HepG2 (cell line): ENCODE measurements at regions not wholly inside any gene's neighbourhood (a gene's known extent, or its start where the extent isn't known, plus 50 kb on each side); places are given as distances from the start of the nearest gene placed in this dataset.

Experiments
- ATAC-seq: fragments of 200-7000 bp; cut with Tn5 transposase; 3 replicates; pipeline ENCODE4 v1.9.1; 2020; ENCODE audit warnings: mild to moderate bottlenecking, moderate library complexity
- BruUV-seq: library from RNA; stranded (reverse); fragments of 400-500 nt; replicated peaks from 2 replicates; lab custom pipeline; 2021; lab: Mats Ljungman, UMichigan
- CTCF ChIA-PET: fragments of 300-600 bp; formaldehyde crosslinking; extraction: SDS; loops from one replicate; lab custom pipeline; 2021; ENCODE audit warnings: low total read pairs, inconsistent platforms, low intra/inter-chr PET ratio; lab: Yijun Ruan, JAX
- POLR2A ChIA-PET: fragments of 350-600 bp; sonication (Branson Sonifier 250); formaldehyde crosslinking; loops from one replicate; lab custom pipeline; 2020; ENCODE audit warnings: antibody characterized with exemption, inconsistent platforms; lab: Yijun Ruan, JAX
- DNase-seq: peaks from one replicate; pipeline ENCODE4 v3.0.0-alpha.2; 2015; ENCODE audit warnings: low spot score
- FAIRE-seq: peaks from 3 replicates; lab custom pipeline; 2011; peaks lifted over from hg19 to GRCh38; lab: Jason Lieb, UNC
- H2AFZ ChIP-seq: one replicate; pipeline ENCODE4 v1.6.1; 2011; ENCODE audit warnings: low read length, inconsistent platforms
- H3K27ac ChIP-seq: fragments of 300-600 bp; 3 replicates; pipeline ENCODE4 v1.8.0; 2011; ENCODE audit warnings: mixed run types, mild to moderate bottlenecking, mixed read lengths, low read length, inconsistent platforms; ENCODE audit not compliant: insufficient read depth; ENCODE audit errors: extremely low read length
- H3K27me3 ChIP-seq, 2 experiments: fragments of 200-600 bp in 1 of 2; 2 replicates in 1 of 2; 3 replicates in 1 of 2; pipeline versions ENCODE4 v1.6.0 to v1.8.0; 2011; ENCODE audit warnings: low read length in 2 of 2, mild to moderate bottlenecking in 2 of 2, moderate library complexity in 2 of 2, inconsistent platforms in 1 of 2; ENCODE audit not compliant: insufficient read depth in 2 of 2, control insufficient read depth in 1 of 2
- H3K36me3 ChIP-seq, 2 experiments: fragments of 200-600 bp in 1 of 2; replicated peaks in 1 of 2; 2 replicates in 1 of 2; 3 replicates in 1 of 2; pipeline versions ENCODE4 v1.5.1 to v1.8.0; 2011; ENCODE audit warnings: low read length in 2 of 2, inconsistent platforms in 1 of 2; ENCODE audit not compliant: insufficient read depth in 2 of 2, control insufficient read depth in 1 of 2
- H3K4me1 ChIP-seq: 2 replicates; pipeline ENCODE4 v1.5.1; 2012; ENCODE audit warnings: low read length, inconsistent platforms; ENCODE audit not compliant: insufficient read depth
- H3K4me2 ChIP-seq: 2 replicates; pipeline ENCODE4 v1.6.0; 2011; ENCODE audit warnings: low read depth, low read length, inconsistent platforms
- H3K4me3 ChIP-seq, 3 experiments: fragments of 200-600 bp in 1 of 3; sonication (generic), shearing (Covaris generic) in 1 of 3; replicated peaks in 1 of 3; 2 replicates each; pipeline ENCODE4 v1.5.1; 2011 to 2016; ENCODE audit warnings: low read length in 3 of 3, inconsistent platforms in 2 of 3, low read depth in 2 of 3, mild to moderate bottlenecking in 2 of 3, control low read depth in 1 of 3, mixed read lengths in 1 of 3; ENCODE audit not compliant: insufficient read depth in 1 of 3
- H3K79me2 ChIP-seq: one replicate; pipeline ENCODE4 v1.6.1; 2011; ENCODE audit warnings: low read length, inconsistent platforms; ENCODE audit not compliant: insufficient read depth
- H3K9ac ChIP-seq: 2 replicates; pipeline ENCODE4 v1.6.0; 2011; ENCODE audit warnings: mild to moderate bottlenecking, low read depth, low read length, inconsistent platforms; ENCODE audit not compliant: insufficient read depth
- H3K9me3 ChIP-seq: 2 replicates; pipeline ENCODE4 v1.5.1; 2012; ENCODE audit warnings: mild to moderate bottlenecking, low read length
- H4K20me1 ChIP-seq: 2 replicates; pipeline ENCODE4 v1.6.0; 2011; ENCODE audit warnings: inconsistent platforms, mild to moderate bottlenecking, low read length, moderate library complexity; ENCODE audit not compliant: insufficient read depth
- ARID3A ChIP-seq: IDR thresholded peaks from 2 replicates; pipeline ENCODE4 v1.6.1; 2012; ENCODE audit warnings: low read depth, low read length, improper control_type of control experiment
- EP300 ChIP-seq, 3 experiments: sonication (generic) in 1 of 3; formaldehyde crosslinking in 1 of 3; IDR thresholded peaks; 2 replicates each; pipeline versions ENCODE4 v1.5.1 to v1.6.1; 2011 to 2020; ENCODE audit warnings: low read depth in 2 of 3, low read length in 2 of 3, borderline replicate concordance in 1 of 3, improper control_type of control experiment in 1 of 3, mild to moderate bottlenecking in 1 of 3, missing genetic modification reagents in 1 of 3, moderate library complexity in 1 of 3
- FOSL2 ChIP-seq: sonication (generic); formaldehyde crosslinking; IDR thresholded peaks from 2 replicates; pipeline ENCODE4 v1.4.0; 2020; ENCODE audit warnings: missing genetic modification reagents
- GATA4 ChIP-seq: sonication (generic); IDR thresholded peaks from 2 replicates; pipeline ENCODE4 v1.6.1; 2016; ENCODE audit warnings: antibody characterized with exemption, low read depth, borderline replicate concordance
- HMG20A ChIP-seq: IDR thresholded peaks from 2 replicates; pipeline ENCODE4 v1.6.1; 2016; ENCODE audit warnings: borderline replicate concordance
- KDM1A ChIP-seq: IDR thresholded peaks from 2 replicates; pipeline ENCODE4 v1.6.1; 2016; ENCODE audit warnings: missing compliant biosample characterization
- MZF1 ChIP-seq: sonication (generic); formaldehyde crosslinking; IDR thresholded peaks from 2 replicates; pipeline ENCODE4 v1.8.1; 2023; ENCODE audit warnings: mild to moderate bottlenecking, missing genetic modification reagents, borderline replicate concordance
- POLR2AphosphoS2 ChIP-seq: IDR thresholded peaks from 2 replicates; pipeline ENCODE4 v1.6.1; 2011; ENCODE audit warnings: low read depth, low read length, improper control_type of control experiment
- ZBTB33 ChIP-seq: sonication (generic); formaldehyde crosslinking; IDR thresholded peaks from 2 replicates; pipeline ENCODE4 v1.4.0; 2020; ENCODE audit warnings: missing genetic modification reagents
- ZBTB46 ChIP-seq: sonication (generic); formaldehyde crosslinking; IDR thresholded peaks from 2 replicates; pipeline ENCODE4 v1.4.0; 2020; ENCODE audit warnings: mild to moderate bottlenecking, missing genetic modification reagents, borderline replicate concordance
- ZFP36 ChIP-seq: fragments of 150-350 bp; IDR thresholded peaks from 2 replicates; pipeline ENCODE4 v1.6.1; 2018; ENCODE audit warnings: borderline replicate concordance, low read length, low read depth; ENCODE audit not compliant: partially characterized antibody
- WGBS: methylation state at CpG from one replicate; pipeline ENCODE4 v1.1.6; 2017; ENCODE audit warnings: low lambda C conversion rate; 5-methylcytosine and 5-hydroxymethylcytosine counted together
- in situ Hi-C: cut with HindIII; loops from 2 replicates; pipeline ENCODE4 v1.10.0; 2017; ENCODE audit warnings: low pct_unique_long_range_greater_than_20kb; ENCODE audit not compliant: extremely low pct_ligation_motif_present
- intact Hi-C: fragments of 100-400 bp; cut with micrococcal nuclease; formaldehyde crosslinking; loops from one replicate; pipeline ENCODE4 v1.10.0; 2022; ENCODE audit not compliant: unreplicated experiment
- TF ChIP-seq, protein P1 (sequence below): sonication (generic); formaldehyde crosslinking; IDR thresholded peaks from 2 replicates; pipeline ENCODE4 v1.8.1; 2023; ENCODE audit warnings: mild to moderate bottlenecking, missing genetic modification reagents

- peak; percentile 63 for DNase-seq
- ChIA-PET POLR2A (interaction anchor here (1.2 to 2.6 kb wide), 2 partner anchors 69 to 139 kb away, joined by 4 to 8 read pairs; partner anchors contain the start of gene LYPLAL1), CTCF (no interaction called here)
- peaks cover 69% of the 10 kb centered on the region for H3K4me1 ChIP-seq
- no peak for ATAC-seq
- H2AFZ ChIP-seq: no peak overlapping the region
- FAIRE-seq: no peak
- in situ Hi-C loops: loop anchor here (10.0 to 25.0 kb wide), 3 partner anchors 108 to 951 kb away; partner anchors contain the start of gene LYPLAL1
- peaks cover 0 to 2% of the 10 kb centered on the region in 2 experiments; a peak in 1 of 5 replicates for H3K36me3 ChIP-seq
- no peak overlapping the region for H3K4me2 ChIP-seq
- no TSS peak for BruUV-seq
- no peaks in the 10 kb centered on the region for H3K79me2 ChIP-seq
- 76% methylated on average over 3 of the region's 3 CpGs for WGBS
- H3K4me3 ChIP-seq: no peak overlapping the region
- intact Hi-C loops: loop anchor here (10.0 kb wide), 4 partner anchors 102 to 318 kb away; partner anchors contain the start of gene LYPLAL1
- peak; percentile 29; the same call in 1 of the 2 replicates for TF ChIP-seq HMG20A (CRISPR knock-in tag)
- no peak for TF ChIP-seq KDM1A (CRISPR knock-in tag)
- no peak for TF ChIP-seq GATA4
- 0 out of 2 replicates have a peak, but pooled peaks have one; percentile 14 for TF ChIP-seq ARID3A
- peak; percentile 79 for TF ChIP-seq FOSL2 (CRISPR knock-in tag)
- no peak for TF ChIP-seq POLR2AphosphoS2
- no peak for TF ChIP-seq MZF1 (CRISPR knock-in tag)
- no peak for TF ChIP-seq ZFP36
- TF ChIP-seq ZBTB33 (CRISPR knock-in tag): peak; percentile 69; the same call in 1 of the 2 replicates
- no peak for TF ChIP-seq ZBTB46 (CRISPR knock-in tag)
- TF ChIP-seq, protein P1, sequence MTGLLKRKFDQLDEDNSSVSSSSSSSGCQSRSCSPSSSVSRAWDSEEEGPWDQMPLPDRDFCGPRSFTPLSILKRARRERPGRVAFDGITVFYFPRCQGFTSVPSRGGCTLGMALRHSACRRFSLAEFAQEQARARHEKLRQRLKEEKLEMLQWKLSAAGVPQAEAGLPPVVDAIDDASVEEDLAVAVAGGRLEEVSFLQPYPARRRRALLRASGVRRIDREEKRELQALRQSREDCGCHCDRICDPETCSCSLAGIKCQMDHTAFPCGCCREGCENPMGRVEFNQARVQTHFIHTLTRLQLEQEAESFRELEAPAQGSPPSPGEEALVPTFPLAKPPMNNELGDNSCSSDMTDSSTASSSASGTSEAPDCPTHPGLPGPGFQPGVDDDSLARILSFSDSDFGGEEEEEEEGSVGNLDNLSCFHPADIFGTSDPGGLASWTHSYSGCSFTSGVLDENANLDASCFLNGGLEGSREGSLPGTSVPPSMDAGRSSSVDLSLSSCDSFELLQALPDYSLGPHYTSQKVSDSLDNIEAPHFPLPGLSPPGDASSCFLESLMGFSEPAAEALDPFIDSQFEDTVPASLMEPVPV (CRISPR knock-in tag): no peak
- peak in 1 of 2 experiments; percentile 63; a peak in 2 of 4 replicates for TF ChIP-seq EP300 (IDR thresholded peaks at IDR 0.05; ENCODE audit: low read depth in 2 of 2, low read length in 2 of 2)
- no peak for TF ChIP-seq EP300 (CRISPR knock-in tag; IDR thresholded peaks at IDR 0.05; ENCODE audit: borderline replicate concordance)
- H3K27me3 ChIP-seq: no peaks in the 10 kb centered on the region
- H3K27ac ChIP-seq: peak overlapping the region; percentile 90
- no peak overlapping the region for H3K9ac ChIP-seq
- peaks cover 21% of the 10 kb centered on the region for H3K9me3 ChIP-seq
- H4K20me1 ChIP-seq: no peaks in the 10 kb centered on the region
Measured at GRCh38 chr1:219312967-219313366, 139.3 kb downstream of the LYPLAL1 start.
